ENCODE measurements at regions not wholly inside any gene's neighbourhood (a gene's known extent, or its start where the extent isn't known, plus 50 kb on each side); places are given as distances from the start of the nearest gene placed in this dataset.

GRCh38 chr6:6749702-6750491 is 161.4 kb downstream of the LY86 start:
- DNase-seq (ENCODE audit: extremely low spot score): no peak
- POLR2A ChIA-PET: no interaction called here
- TF ChIP-seq PKNOX1 (IDR thresholded peaks at IDR 0.05): no peak
- no peak for TF ChIP-seq NFRKB (IDR thresholded peaks at IDR 0.05)
- no peak for TF ChIP-seq FOXA1 (IDR thresholded peaks at IDR 0.05)
- no peak for TF ChIP-seq SP1 (IDR thresholded peaks at IDR 0.05)
- no peak for TF ChIP-seq TARDBP (IDR thresholded peaks at IDR 0.05)
- TF ChIP-seq FOXK2 (IDR thresholded peaks at IDR 0.05): no peak
- TF ChIP-seq ARNT (IDR thresholded peaks at IDR 0.05): no peak
- TF ChIP-seq LEF1 (IDR thresholded peaks at IDR 0.05; ENCODE audit: borderline replicate concordance): no peak
- no peak for TF ChIP-seq L3MBTL2 (conservative IDR thresholded peaks at IDR 0.05)
- TF ChIP-seq ELF4 (IDR thresholded peaks at IDR 0.05): no peak
- no peak for TF ChIP-seq BHLHE40 (IDR thresholded peaks at IDR 0.05; ENCODE audit: borderline replicate concordance)
- CTCF ChIA-PET: no interaction called here

DNA sequence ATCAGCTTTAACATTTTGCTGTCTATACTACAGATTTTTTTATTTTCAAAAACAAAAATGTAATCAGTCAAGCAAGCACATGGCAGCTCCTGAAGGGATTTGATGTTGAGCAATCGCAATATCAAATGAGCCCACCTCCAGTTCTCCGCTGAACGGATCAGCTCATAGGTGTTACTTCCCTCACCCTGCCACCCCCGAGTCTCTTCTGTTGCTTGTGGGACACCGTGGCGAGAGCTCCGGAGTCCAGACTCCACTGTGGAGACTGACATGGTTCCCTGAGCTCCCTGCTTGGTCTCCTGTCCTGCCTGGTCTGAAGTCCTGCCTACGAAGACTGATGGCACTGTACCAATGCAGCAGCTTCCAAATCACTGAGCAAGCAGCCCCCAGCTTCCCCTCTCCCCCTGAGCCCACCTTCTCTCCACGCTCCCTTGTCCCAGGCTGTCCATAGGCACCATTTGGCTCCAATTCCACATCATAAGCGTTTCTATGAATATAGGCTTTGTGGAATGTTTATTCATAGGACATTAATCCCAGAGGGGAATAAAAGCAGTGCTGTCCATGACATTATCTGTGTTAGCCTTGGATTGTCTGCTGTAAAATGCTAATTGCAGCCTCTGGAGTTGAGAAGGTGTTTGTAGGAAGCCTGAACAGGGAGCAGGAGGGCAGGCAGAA is 162.2 kb downstream of the LY86 start:
- TF ChIP-seq FOXM1 (IDR thresholded peaks at IDR 0.05; ENCODE audit: borderline replicate concordance) (no peak), ELF4 (IDR thresholded peaks at IDR 0.05) (no peak), LEF1 (IDR thresholded peaks at IDR 0.05; ENCODE audit: borderline replicate concordance) (no peak), ZNF384 (IDR thresholded peaks at IDR 0.05) (no peak), SP1 (IDR thresholded peaks at IDR 0.05) (no peak), FOXK2 (IDR thresholded peaks at IDR 0.05) (no peak), L3MBTL2 (conservative IDR thresholded peaks at IDR 0.05) (no peak), PKNOX1 (IDR thresholded peaks at IDR 0.05) (no peak)
- DNase-seq (ENCODE audit: extremely low spot score): no peak
- ChIA-PET POLR2A (no interaction called here), CTCF (no interaction called here)

DNA sequence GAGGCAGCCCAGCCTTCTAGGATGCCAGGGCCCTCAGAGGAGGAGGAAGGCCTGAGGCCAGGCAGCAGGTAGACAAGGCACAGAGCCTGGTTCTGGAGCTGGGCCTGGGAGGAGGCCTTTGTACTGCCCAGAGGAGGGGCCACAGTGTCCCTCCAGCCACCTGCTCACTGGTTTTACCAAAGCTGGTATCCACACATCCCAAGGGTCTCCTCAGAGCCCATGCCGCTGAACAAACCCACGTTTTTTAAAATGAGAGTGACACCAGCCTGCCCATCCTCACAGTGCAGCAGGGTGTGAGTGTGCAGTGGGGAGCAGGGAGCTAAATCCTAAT is 162.7 kb downstream of the LY86 start:
- DNase-seq (ENCODE audit: extremely low spot score): no peak
- ChIA-PET POLR2A (no interaction called here), CTCF (no interaction called here)
- no peak for TF ChIP-seq HDGF (IDR thresholded peaks at IDR 0.05; ENCODE audit: borderline replicate concordance)

- DNase-seq (ENCODE audit: extremely low spot score): no peak
- TF ChIP-seq ZNF384 (IDR thresholded peaks at IDR 0.05): no peak
- TF ChIP-seq HDGF (IDR thresholded peaks at IDR 0.05; ENCODE audit: borderline replicate concordance): no peak
- TF ChIP-seq ARNT (IDR thresholded peaks at IDR 0.05): no peak
- TF ChIP-seq FOXA1 (IDR thresholded peaks at IDR 0.05): no peak
- TF ChIP-seq TARDBP (IDR thresholded peaks at IDR 0.05): no peak
- TF ChIP-seq BHLHE40 (IDR thresholded peaks at IDR 0.05; ENCODE audit: borderline replicate concordance): no peak
- TF ChIP-seq SUZ12 (IDR thresholded peaks at IDR 0.05): no peak
- TF ChIP-seq PKNOX1 (IDR thresholded peaks at IDR 0.05): no peak
- TF ChIP-seq FOXM1 (IDR thresholded peaks at IDR 0.05; ENCODE audit: borderline replicate concordance): no peak
- TF ChIP-seq SP1 (IDR thresholded peaks at IDR 0.05): no peak
- no peak for TF ChIP-seq CTBP1 (IDR thresholded peaks at IDR 0.05; ENCODE audit: borderline replicate concordance)
- no peak for TF ChIP-seq NFRKB (IDR thresholded peaks at IDR 0.05)
- TF ChIP-seq LEF1 (IDR thresholded peaks at IDR 0.05; ENCODE audit: borderline replicate concordance): no peak
- TF ChIP-seq ELF4 (IDR thresholded peaks at IDR 0.05): no peak
- no peak for TF ChIP-seq FOXK2 (IDR thresholded peaks at IDR 0.05)
- no peak for TF ChIP-seq L3MBTL2 (conservative IDR thresholded peaks at IDR 0.05)
- ChIA-PET CTCF (no interaction called here), POLR2A (no interaction called here)
These were observed 163.1 kb downstream of the LY86 start for GRCh38 chr6:6751619-6752023.

DNA sequence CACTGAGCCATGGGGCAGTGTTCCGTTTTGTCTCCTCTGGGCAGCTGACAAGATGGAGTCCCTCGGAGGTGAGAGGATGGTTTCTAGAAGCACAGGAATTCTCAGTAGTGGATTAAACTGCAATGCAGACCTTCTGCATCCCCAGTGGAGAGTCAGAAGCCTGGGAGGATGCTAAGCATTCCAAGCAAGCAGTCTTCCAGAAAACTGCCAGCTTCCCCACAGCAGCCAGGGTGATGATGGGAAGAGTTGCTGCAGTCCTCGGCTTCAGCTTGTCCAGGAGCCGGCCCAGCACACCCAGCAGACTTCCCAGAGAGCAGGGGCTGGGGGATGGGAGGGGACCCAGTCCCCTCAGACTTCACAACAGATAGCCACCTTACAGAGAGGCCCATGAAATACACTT is 163.6 kb downstream of the LY86 start:
- ChIA-PET CTCF (no interaction called here), POLR2A (no interaction called here)
- no peak for DNase-seq (ENCODE audit: extremely low spot score)
- TF ChIP-seq ELF4 (IDR thresholded peaks at IDR 0.05): no peak
- no peak for TF ChIP-seq FOXK2 (IDR thresholded peaks at IDR 0.05)
- no peak for TF ChIP-seq ZNF384 (IDR thresholded peaks at IDR 0.05)

- DNase-seq (ENCODE audit: extremely low spot score): no peak
- ChIA-PET POLR2A (no interaction called here), CTCF (no interaction called here)
- TF ChIP-seq HDGF (IDR thresholded peaks at IDR 0.05; ENCODE audit: borderline replicate concordance): no peak
- TF ChIP-seq FOXM1 (IDR thresholded peaks at IDR 0.05; ENCODE audit: borderline replicate concordance): no peak
- TF ChIP-seq FOXK2 (IDR thresholded peaks at IDR 0.05): no peak
- TF ChIP-seq LEF1 (IDR thresholded peaks at IDR 0.05; ENCODE audit: borderline replicate concordance): no peak
- TF ChIP-seq SP1 (IDR thresholded peaks at IDR 0.05): no peak
- TF ChIP-seq ZNF384 (IDR thresholded peaks at IDR 0.05): no peak
- no peak for TF ChIP-seq FOXA1 (IDR thresholded peaks at IDR 0.05)
- TF ChIP-seq TARDBP (IDR thresholded peaks at IDR 0.05): no peak
- TF ChIP-seq NFRKB (IDR thresholded peaks at IDR 0.05): no peak
- no peak for TF ChIP-seq PKNOX1 (IDR thresholded peaks at IDR 0.05)
- TF ChIP-seq L3MBTL2 (conservative IDR thresholded peaks at IDR 0.05): no peak
- no peak for TF ChIP-seq SUZ12 (IDR thresholded peaks at IDR 0.05)
These were observed 164.8 kb downstream of the LY86 start for GRCh38 chr6:6753301-6753700.

All from HEK293T (cell line).